Vagina (tissue), 2 donors: ENCODE measurements at regions not wholly inside any gene's neighbourhood (a gene's known extent, or its start where the extent isn't known, plus 50 kb on each side); places are given as distances from the start of the nearest gene placed in this dataset.

ENCODE experiments used
- CTCF ChIP-seq, 3 experiments: fragments of 450-650 bp in 2 of 3; fragments of 200-600 bp in 1 of 3; sonication (generic) in 1 of 3; IDR thresholded peaks; one replicate each; pipeline ENCODE4 v1.5.1; 2017 to 2019; ENCODE audit warnings: antibody characterized with exemption in 3 of 3, mild to moderate bottlenecking in 2 of 3, moderate library complexity in 2 of 3
- POLR2A ChIP-seq, 2 donors: fragments of 450-650 bp; IDR thresholded peaks; one replicate each; pipeline ENCODE4 v1.6.1; 2017; ENCODE audit warnings: antibody characterized with exemption in 2 of 2, mild to moderate bottlenecking in 2 of 2, moderate library complexity in 2 of 2
- POLR2AphosphoS5 ChIP-seq, 2 donors: sonication (generic); formaldehyde crosslinking; IDR thresholded peaks; one replicate each; pipeline ENCODE4 v1.9.0; 2017; ENCODE audit warnings: antibody characterized with exemption in 2 of 2, mild to moderate bottlenecking in 2 of 2, low read depth in 1 of 2; ENCODE audit not compliant: insufficient read depth in 1 of 2

- TF ChIP-seq POLR2A (IDR thresholded peaks at IDR 0.05) = no peak
- TF ChIP-seq POLR2AphosphoS5 (IDR thresholded peaks at IDR 0.05; ENCODE audit: insufficient read depth in 1 of 2, low read depth in 1 of 2) = no peak
- TF ChIP-seq CTCF (IDR thresholded peaks at IDR 0.05) = no peak
These were observed 951.1 kb upstream of the NUDT12 start for GRCh38 chr5:104513640-104514072.
